AG09319 (cell line): ENCODE measurements at regions not wholly inside any gene's neighbourhood (a gene's known extent, or its start where the extent isn't known, plus 50 kb on each side); places are given as distances from the start of the nearest gene placed in this dataset.

Experiments
- DNase-seq: peaks from one replicate; pipeline ENCODE4 v3.0.0-alpha.2; 2010; ENCODE audit warnings: low read depth; ENCODE audit errors: extremely low read depth
- CTCF ChIP-seq: IDR thresholded peaks from 2 replicates; pipeline ENCODE4 v1.5.1; 2011; ENCODE audit warnings: low read depth, mild to moderate bottlenecking, inconsistent platforms, low read length, moderate library complexity

- no peak for DNase-seq
- no peak for TF ChIP-seq CTCF
Observed at GRCh38 chr12:71338933-71339332, 100.7 kb upstream of the LGR5 start.

GRCh38 chr12:71335963-71336257 lies 103.7 kb upstream of the LGR5 start:
- no peak for TF ChIP-seq CTCF
- no peak for DNase-seq

DNA sequence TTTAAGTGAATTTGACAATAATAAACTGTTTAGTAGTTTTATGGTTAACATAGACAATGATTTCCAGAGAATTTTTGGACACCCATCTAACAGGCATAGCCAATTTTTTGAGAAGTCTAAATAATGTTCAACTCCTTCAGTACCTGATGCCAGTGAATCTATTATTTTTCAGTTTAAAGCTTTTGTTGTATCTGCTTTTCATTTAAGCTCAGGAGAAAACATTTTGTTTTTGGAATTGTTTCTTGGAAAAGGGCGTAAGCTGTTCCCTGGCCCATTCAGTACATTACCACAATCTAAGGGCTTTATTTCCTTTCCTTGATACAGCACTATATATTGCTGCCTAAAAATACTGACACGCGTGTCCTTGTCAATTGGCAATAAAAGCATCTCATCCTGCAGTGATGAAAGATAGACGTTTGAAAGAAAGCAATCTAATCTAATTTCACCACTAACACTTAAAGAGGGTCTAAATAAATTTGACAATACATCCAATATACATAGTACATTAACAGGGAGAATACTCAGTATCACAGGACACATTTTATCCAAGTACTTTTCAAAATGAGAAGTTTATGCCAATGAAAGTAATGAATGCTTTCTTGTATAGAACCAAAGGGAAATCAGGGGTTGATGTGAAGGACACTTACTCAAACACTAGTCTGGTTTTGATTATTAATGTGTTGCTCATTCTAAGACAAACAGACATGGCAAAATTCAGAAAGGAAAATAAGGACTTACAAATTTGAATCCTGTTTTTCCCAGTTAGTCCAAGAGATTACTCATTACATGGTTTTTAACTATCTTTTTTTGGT lies 104.2 kb upstream of the LGR5 start:
- no peak for DNase-seq

DNA sequence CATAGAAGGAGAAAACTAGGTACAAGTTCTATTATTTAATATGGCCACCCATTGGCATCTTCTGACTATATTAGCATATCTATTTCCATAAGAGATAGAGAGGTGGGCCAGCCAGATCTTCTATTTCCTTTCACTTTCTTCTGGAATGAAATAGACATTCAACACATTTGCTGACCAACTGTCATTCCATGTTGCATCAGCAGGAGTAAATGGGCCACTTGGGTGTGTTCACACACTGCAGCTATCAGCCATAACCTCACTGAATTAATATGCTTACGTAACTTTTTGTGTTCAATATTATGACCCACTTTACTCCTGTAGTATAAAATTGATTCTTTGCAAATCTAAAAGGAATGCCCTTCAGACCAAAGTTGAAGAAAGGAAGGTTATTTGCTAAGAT lies 106.2 kb upstream of the LGR5 start:
- TF ChIP-seq CTCF: no peak
- no peak for DNase-seq

More for the DNA sequence above, 104.2 kb upstream of the LGR5 start:
- TF ChIP-seq CTCF: no peak

- DNase-seq: no peak
- TF ChIP-seq CTCF: no peak
Observed at GRCh38 chr12:71329956-71330355, 109.6 kb upstream of the LGR5 start.

DNA sequence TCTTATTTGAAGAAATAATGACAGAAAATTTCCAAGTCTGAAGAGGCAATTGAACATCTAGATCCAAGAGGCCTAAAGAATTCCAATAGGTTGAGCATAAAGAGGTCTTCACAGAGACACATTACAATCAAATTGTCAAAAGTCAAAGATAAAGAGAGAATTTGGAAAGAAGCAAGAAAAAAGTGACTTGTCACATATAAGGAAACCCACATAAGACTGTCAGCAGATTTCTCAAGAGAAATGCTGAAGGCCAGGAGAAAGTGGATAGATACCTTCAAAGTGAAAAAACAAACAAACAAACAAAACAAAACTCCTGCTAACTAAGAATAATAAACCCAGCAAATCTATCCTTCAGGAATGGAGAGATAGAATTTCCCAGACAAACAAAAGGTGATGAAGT lies 118.1 kb upstream of the LGR5 start:
- DNase-seq: no peak
- no peak for TF ChIP-seq CTCF

DNA sequence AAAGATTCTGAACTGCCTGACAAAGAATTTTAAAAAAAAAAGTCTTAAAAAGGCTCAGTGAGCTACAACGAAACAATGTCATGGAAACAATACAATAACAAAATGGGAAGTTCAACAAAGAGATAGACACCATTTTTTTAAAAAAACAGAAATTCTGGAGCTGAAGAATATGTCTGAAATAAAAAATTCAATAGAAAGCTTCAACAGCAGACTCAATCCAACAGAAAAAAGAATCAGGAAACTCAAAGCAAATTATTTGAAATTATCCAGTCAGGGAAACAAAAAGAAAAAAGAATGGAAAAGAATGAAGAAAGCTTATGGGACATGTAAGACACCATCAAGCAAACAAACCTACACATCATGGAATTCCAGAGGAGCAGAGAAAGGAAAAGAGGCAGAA lies 118.5 kb upstream of the LGR5 start:
- TF ChIP-seq CTCF: no peak
- DNase-seq: no peak
